Psoas muscle (tissue), 7 donors: ENCODE measurements at regions not wholly inside any gene's neighbourhood (a gene's known extent, or its start where the extent isn't known, plus 50 kb on each side); places are given as distances from the start of the nearest gene placed in this dataset.
A peak's percentile ranks its signal among the peaks of the same experiment; 100 is the strongest.

Source experiments
- ATAC-seq, 4 donors: fragments of 200-7000 bp; cut with Tn5 transposase; one replicate each; pipeline ENCODE4 v1.9.1; 2020; ENCODE audit warnings: moderate library complexity in 3 of 4, mild to moderate bottlenecking in 2 of 4
- DNase-seq, 2 donors: peaks; one replicate each; pipeline ENCODE4 v3.0.0-alpha.2; 2020
- H3K27ac ChIP-seq: fragments of 200-600 bp; one replicate; pipeline ENCODE4 v1.8.0; 2022
- H3K27me3 ChIP-seq, 3 donors: fragments of 200-600 bp in 1 of 3; one replicate each; pipeline versions ENCODE4 v1.6.1 to v1.8.0; 2013 to 2022; ENCODE audit warnings: low read length in 2 of 3, mild to moderate bottlenecking in 2 of 3, moderate library complexity in 1 of 3; ENCODE audit not compliant: insufficient read depth in 3 of 3
- H3K36me3 ChIP-seq, 2 donors: fragments of 200-600 bp in 1 of 2; one replicate each; pipeline versions ENCODE4 v1.6.1 to v1.8.0; 2013 to 2022; ENCODE audit warnings: low read depth in 1 of 2, mild to moderate bottlenecking in 1 of 2, moderate library complexity in 1 of 2; ENCODE audit not compliant: insufficient read depth in 1 of 2
- H3K4me1 ChIP-seq: fragments of 200-600 bp; one replicate; pipeline ENCODE4 v1.8.0; 2022
- H3K4me3 ChIP-seq: fragments of 200-600 bp; one replicate; pipeline ENCODE4 v1.8.0; 2022; ENCODE audit warnings: mild to moderate bottlenecking
- H3K9me3 ChIP-seq: fragments of 200-600 bp; one replicate; pipeline ENCODE4 v1.8.0; 2022
- WGBS, 3 donors: extraction: QIAGEN DNeasy Blood & Tissue Kit; methylation state at CpG; one replicate each; pipeline versions ENCODE4 v1.1.6 to v1.1.7; 2013; 5-methylcytosine and 5-hydroxymethylcytosine counted together
- intact Hi-C, 2 donors: fragments of 100-400 bp; cut with DNase I; formaldehyde crosslinking; loops; one replicate each; pipeline versions ENCODE4 v1.11.0 to v1.14.2; 2022
- TF ChIP-seq, protein P1 (sequence below): fragments of 200-600 bp; IDR thresholded peaks from one replicate; pipeline ENCODE4 v1.8.0; 2022; ENCODE audit warnings: antibody characterized with exemption
- donor health status: healthy with polysubstance abuse.
- donor health status: DM: no; HTN: no; CAD: no; lungs with moderate emphysema.
- donor health status: Bipolar disorder and iron deficiency.
- donor health status: healthy.
- donor health status: DM: yes; HTN: yes; CAD: no.
- donor health status: DM: no; HTN: no; CAD: no.
- donor health status: DM: yes; HTN: yes; CAD: no.

DNA sequence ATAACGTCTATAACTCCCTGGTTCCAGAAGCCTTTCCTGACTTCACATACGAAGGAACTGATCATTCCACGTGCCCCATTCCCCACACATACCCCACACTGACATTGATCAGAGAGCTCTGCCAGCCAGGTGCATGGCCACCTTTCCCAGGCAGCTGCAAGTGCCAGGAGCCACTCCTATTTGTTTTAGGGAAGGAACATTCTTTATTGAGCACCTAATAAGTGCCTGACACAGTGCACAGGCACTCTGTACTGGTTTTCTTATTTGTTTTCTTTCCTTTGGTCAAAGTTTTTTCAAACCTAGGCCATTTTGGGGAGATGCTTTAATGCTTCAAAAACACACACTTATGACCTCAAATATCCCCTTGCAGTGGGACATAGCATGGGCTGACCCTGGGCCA is 50.0 kb downstream of the PITPNM2 start:
- ATAC-seq (no peak), DNase-seq (no peak)
- Histone ChIP-seq H3K4me1 (peaks cover 38% of the 10 kb centered on the region), H3K4me3 (no peak overlapping the region), H3K9me3 (no peaks in the 10 kb centered on the region), H3K27ac (no peak overlapping the region), H3K36me3 (no peaks in the 10 kb centered on the region), H3K27me3 (no peaks in the 10 kb centered on the region)
- 88 to 96% (median 96%) methylated on average over 3 of the region's 3 CpGs for WGBS, 3 donors
- intact Hi-C loops: no loop called here
- TF ChIP-seq, protein P1, sequence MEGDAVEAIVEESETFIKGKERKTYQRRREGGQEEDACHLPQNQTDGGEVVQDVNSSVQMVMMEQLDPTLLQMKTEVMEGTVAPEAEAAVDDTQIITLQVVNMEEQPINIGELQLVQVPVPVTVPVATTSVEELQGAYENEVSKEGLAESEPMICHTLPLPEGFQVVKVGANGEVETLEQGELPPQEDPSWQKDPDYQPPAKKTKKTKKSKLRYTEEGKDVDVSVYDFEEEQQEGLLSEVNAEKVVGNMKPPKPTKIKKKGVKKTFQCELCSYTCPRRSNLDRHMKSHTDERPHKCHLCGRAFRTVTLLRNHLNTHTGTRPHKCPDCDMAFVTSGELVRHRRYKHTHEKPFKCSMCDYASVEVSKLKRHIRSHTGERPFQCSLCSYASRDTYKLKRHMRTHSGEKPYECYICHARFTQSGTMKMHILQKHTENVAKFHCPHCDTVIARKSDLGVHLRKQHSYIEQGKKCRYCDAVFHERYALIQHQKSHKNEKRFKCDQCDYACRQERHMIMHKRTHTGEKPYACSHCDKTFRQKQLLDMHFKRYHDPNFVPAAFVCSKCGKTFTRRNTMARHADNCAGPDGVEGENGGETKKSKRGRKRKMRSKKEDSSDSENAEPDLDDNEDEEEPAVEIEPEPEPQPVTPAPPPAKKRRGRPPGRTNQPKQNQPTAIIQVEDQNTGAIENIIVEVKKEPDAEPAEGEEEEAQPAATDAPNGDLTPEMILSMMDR: no peak

DNA sequence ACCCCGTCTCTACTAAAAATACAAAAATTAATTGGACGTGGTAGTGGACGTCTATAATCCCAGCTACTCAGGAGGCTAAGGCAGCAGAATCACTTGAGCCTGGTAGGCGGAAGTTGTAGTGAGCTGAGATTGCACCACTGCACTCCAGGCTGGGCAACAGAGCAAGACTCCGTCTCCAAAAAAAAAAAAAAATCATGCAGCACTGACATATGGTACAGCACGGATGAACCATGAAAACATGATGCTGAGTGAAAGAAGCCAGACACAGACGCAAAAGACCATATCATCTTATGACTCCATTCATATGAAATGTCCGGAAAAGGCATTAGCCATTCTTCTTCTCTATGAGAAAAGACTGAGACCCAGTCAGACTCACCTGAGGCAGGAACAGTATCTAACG is 50.4 kb downstream of the PITPNM2 start:
- peaks cover 42% of the 10 kb centered on the region for H3K4me1 ChIP-seq
- no peaks in the 10 kb centered on the region for H3K36me3 ChIP-seq
- intact Hi-C loops: no loop called here
- ATAC-seq (no peak), DNase-seq (no peak)
- TF ChIP-seq, protein P1: no peak
- no peaks in the 10 kb centered on the region for H3K9me3 ChIP-seq
- H3K4me3 ChIP-seq: no peak overlapping the region
- H3K27ac ChIP-seq: no peak overlapping the region
- no peaks in the 10 kb centered on the region for H3K27me3 ChIP-seq
- WGBS, 3 donors: 89 to 92% (median 91%) methylated on average over 9 of the region's 9 CpGs

DNA sequence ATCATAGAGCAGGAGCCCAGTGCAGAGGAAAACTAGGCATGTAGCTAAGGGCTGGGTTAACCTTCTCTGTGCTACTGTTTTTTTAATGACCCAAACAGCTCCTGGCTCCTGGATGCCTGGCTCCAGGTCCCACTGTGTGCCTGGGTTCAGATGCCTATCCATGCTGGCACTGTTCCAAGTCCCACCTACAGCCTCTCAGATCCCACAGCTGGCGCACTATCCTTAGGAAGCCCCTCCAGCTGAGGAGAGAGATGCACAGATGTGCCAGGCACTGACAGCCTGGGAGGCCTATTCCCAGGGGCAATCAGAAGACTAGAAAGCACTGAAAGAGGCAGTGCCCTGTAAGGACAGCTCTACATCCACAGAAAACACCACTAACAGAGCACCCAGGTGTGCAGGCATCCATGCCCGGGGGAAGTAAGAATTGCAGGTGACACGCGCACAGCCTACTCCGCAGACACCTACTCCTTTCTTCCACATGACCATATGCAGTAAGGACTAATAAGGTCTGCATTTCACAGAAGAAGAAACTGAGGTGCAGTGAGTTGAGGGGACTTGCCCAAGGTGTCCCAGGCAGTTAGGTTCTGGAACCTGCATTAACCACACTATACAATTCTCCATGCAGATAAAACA is 51.2 kb downstream of the PITPNM2 start:
- Histone ChIP-seq H3K36me3 (no peaks in the 10 kb centered on the region), H3K27ac (no peak overlapping the region), H3K27me3 (no peaks in the 10 kb centered on the region), H3K4me3 (no peak overlapping the region), H3K4me1 (peaks cover 50% of the 10 kb centered on the region), H3K9me3 (no peaks in the 10 kb centered on the region)
- TF ChIP-seq, protein P1: no peak
- ATAC-seq (no peak), DNase-seq (no peak)
- 91 to 98% (median 93%) methylated on average over 5 of the region's 5 CpGs for WGBS, 3 donors
- intact Hi-C loops: loop anchor here in 1 of 2 donors (10.0 kb wide), 1 partner anchor 45 kb away; no protein-coding TSS in a partner anchor

DNA sequence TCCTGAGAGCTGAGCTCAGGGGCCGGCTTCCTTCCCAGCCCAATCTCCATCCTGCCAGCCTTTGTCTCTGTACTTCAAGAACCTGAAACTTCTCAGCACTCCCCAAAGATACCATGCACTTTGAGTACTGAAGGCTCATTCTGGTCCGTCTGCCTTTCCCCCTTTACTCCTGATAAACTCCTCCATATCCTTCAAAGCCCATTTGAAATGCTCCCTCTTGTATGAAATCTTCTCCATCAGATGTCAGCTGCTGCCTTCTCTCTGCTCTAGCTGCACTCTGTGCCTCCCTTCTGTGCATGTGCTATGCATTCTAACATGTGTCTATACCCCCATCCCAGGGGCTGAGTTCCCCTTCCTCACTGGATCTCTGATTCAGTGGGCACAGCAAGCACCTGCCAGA is 52.1 kb downstream of the PITPNM2 start:
- H3K4me1 ChIP-seq: peaks cover 59% of the 10 kb centered on the region
- H3K27ac ChIP-seq: peak overlapping the region; percentile 80

More for the DNA sequence above, 52.1 kb downstream of the PITPNM2 start:
- DNase-seq (no peak), ATAC-seq (no peak)
- intact Hi-C loops: loop anchor here in 1 of 2 donors (10.0 kb wide), 1 partner anchor 46 kb away; no protein-coding TSS in a partner anchor
- H3K4me3 ChIP-seq: no peak overlapping the region
- no peaks in the 10 kb centered on the region for H3K36me3 ChIP-seq
- WGBS, 3 donors: 77 to 86% (median 82%) methylated on average over 2 of the region's 2 CpGs
- H3K27me3 ChIP-seq: no peaks in the 10 kb centered on the region
- H3K9me3 ChIP-seq: no peaks in the 10 kb centered on the region
- TF ChIP-seq, protein P1: no peak
